ENCODE measurements at regions not wholly inside any gene's neighbourhood (a gene's known extent, or its start where the extent isn't known, plus 50 kb on each side); places are given as distances from the start of the nearest gene placed in this dataset.

DNA sequence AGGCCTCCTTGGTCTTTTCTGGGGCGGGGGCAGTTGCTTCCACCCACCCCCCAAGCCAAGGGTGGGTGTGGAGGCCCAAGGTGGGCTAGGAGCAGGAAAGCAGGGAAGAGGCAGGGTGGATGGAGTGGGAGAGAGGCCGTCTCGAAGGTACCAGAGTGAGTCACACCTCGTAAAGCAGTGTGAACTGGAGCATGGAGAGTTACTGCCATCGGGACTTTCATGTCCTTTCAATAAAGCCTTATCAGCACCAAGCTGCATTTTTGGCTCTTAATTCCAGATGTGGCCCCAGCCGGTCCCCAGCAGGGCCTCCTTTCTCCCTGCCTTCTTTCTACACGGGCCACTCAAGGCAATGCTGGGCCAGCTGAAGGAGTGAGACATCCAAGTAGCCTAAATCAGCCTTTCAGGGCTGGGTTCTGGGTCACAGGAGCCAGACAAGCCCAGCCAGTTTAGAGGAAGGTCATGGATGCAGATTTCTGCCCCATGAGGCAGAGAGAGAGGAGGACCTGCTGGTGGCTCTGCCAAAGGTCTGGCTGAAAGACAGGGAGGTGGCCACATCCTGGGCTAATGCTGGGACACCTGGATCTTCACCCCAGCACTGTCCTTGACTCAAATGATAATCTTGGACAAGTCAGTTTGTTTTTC lies 59.0 kb upstream of the CD82 start:
- Histone ChIP-seq H3K23ac (ENCODE audit: insufficient read length, low read depth, low read length) (no peak overlapping the region), H4K20me1 (ENCODE audit: control insufficient read depth, insufficient read depth, insufficient read length) (no peaks in the 10 kb centered on the region), H3K79me1 (ENCODE audit: insufficient read depth, low read depth, low read length, poor library complexity, severe bottlenecking) (no peaks in the 10 kb centered on the region), H2AFZ (ENCODE audit: low read length) (no peak overlapping the region), H3K27me3 (ENCODE audit: insufficient read depth, low read length) (no peaks in the 10 kb centered on the region), H3K14ac (ENCODE audit: insufficient read depth, low read length) (no peak overlapping the region), H3K9me3 (ENCODE audit: control insufficient read depth, low read depth, low read length) (no peaks in the 10 kb centered on the region), H3K27ac (ENCODE audit: insufficient read length, low read depth, low read length) (no peak overlapping the region), H3K4ac (ENCODE audit: low read depth, low read length) (no peak overlapping the region), H2BK20ac (ENCODE audit: low read depth, low read length, poor library complexity, severe bottlenecking) (no peak overlapping the region), H2BK120ac (ENCODE audit: low read depth, low read length, poor library complexity, severe bottlenecking) (no peak overlapping the region), H2BK12ac (ENCODE audit: insufficient read length, low read depth, low read length) (no peak overlapping the region), H3K56ac (ENCODE audit: insufficient read length, low read depth, low read length) (no peak overlapping the region), H2BK5ac (ENCODE audit: insufficient read length, low read length) (no peak overlapping the region), H2BK15ac (ENCODE audit: low read depth, low read length) (no peak overlapping the region), H4K91ac (ENCODE audit: insufficient read length, low read depth, low read length) (no peak overlapping the region), H3K4me1 (ENCODE audit: insufficient read depth, low read length) (no peaks in the 10 kb centered on the region), H3K79me2 (ENCODE audit: insufficient read depth, low read length) (no peaks in the 10 kb centered on the region), H3T11ph (ENCODE audit: low read length) (no peak overlapping the region), H3K9ac (ENCODE audit: extremely low read depth, insufficient read length, low read length) (no peak overlapping the region), H2AK5ac (ENCODE audit: insufficient read length, low read length) (no peak overlapping the region), H4K8ac (replicated peaks; ENCODE audit: insufficient read length, low read depth, low read length) (no peak overlapping the region), H3K23me2 (ENCODE audit: insufficient read length, low read depth, low read length, poor library complexity, severe bottlenecking) (no peaks in the 10 kb centered on the region), H4K5ac (ENCODE audit: insufficient read length, low read depth, low read length) (no peak overlapping the region), H3K4me2 (ENCODE audit: insufficient read depth, insufficient read length, low read length) (no peak overlapping the region), H3K18ac (ENCODE audit: insufficient read length, low read depth, low read length) (no peak overlapping the region)
- H3K27ac Mint-ChIP-seq = no peak overlapping the region; a peak in 1 of 7 replicates
- no peak for TF ChIP-seq CTCF (conservative IDR thresholded peaks at IDR 0.05)
- no peaks in the 10 kb centered on the region for H3K36me3 Mint-ChIP-seq (ENCODE audit: insufficient read depth in 1 of 3, low read depth in 3 of 3)
- H3K4me3 Mint-ChIP-seq = no peak overlapping the region
- WGBS (ENCODE audit: extremely low coverage, insufficient read length, low lambda C conversion rate) = no CpG with 5 or more reads among the region's 7 CpGs
- 0 out of 4 replicates have a peak, but pooled peaks cover 0 to 5% of the 10 kb centered on the region in 2 experiments for H3K4me1 Mint-ChIP-seq
- H3K9me3 Mint-ChIP-seq = no peaks in the 10 kb centered on the region; a peak in 2 of 5 replicates
- no peak for DNase-seq
- H3K27me3 Mint-ChIP-seq (ENCODE audit: low read depth) = peaks cover 11% of the 10 kb centered on the region
